HepG2 (cell line): ENCODE measurements at regions not wholly inside any gene's neighbourhood (a gene's known extent, or its start where the extent isn't known, plus 50 kb on each side); places are given as distances from the start of the nearest gene placed in this dataset.

Experiments used
- CCDC6 ChIP-seq: sonication (generic); formaldehyde crosslinking; IDR thresholded peaks from 2 replicates; pipeline ENCODE4 v1.8.1; 2022; ENCODE audit warnings: mild to moderate bottlenecking, missing genetic modification reagents, moderate library complexity
- FOXM1 ChIP-seq: sonication (generic); formaldehyde crosslinking; IDR thresholded peaks from 2 replicates; pipeline ENCODE4 v1.5.0; 2020; ENCODE audit warnings: missing genetic modification reagents
- GTF2F1 ChIP-seq: fragments of 150-350 bp; IDR thresholded peaks from 2 replicates; pipeline ENCODE4 v1.6.1; 2014; ENCODE audit warnings: low read length
- NR2F2 ChIP-seq: IDR thresholded peaks from 2 replicates; pipeline ENCODE4 v1.6.1; 2012; ENCODE audit warnings: low read depth, inconsistent platforms, borderline replicate concordance
- TRIM24 ChIP-seq: sonication (generic); formaldehyde crosslinking; IDR thresholded peaks from 2 replicates; pipeline ENCODE4 v1.8.0; 2022; ENCODE audit warnings: mild to moderate bottlenecking, missing genetic modification reagents
- ZNF329 ChIP-seq: sonication (generic); formaldehyde crosslinking; IDR thresholded peaks from 2 replicates; pipeline ENCODE4 v1.9.0; 2021; ENCODE audit warnings: low read depth, mild to moderate bottlenecking, missing genetic modification reagents
- ZNF674 ChIP-seq: sonication (generic); formaldehyde crosslinking; IDR thresholded peaks from 2 replicates; pipeline ENCODE4 v1.5.0; 2020; ENCODE audit warnings: low read depth, mild to moderate bottlenecking, missing genetic modification reagents
- ZNF747 ChIP-seq: sonication (generic); formaldehyde crosslinking; IDR thresholded peaks from 2 replicates; pipeline ENCODE4 v1.8.1; 2023; ENCODE audit warnings: missing genetic modification reagents, mild to moderate bottlenecking, borderline replicate concordance
- TF ChIP-seq, protein P1 (sequence below): sonication (generic); formaldehyde crosslinking; IDR thresholded peaks from 2 replicates; pipeline ENCODE4 v1.4.0; 2020; ENCODE audit warnings: missing genetic modification reagents, borderline replicate concordance
- TF ChIP-seq, protein P2 (sequence below): sonication (generic); formaldehyde crosslinking; IDR thresholded peaks from 2 replicates; pipeline ENCODE4 v1.5.0; 2020; ENCODE audit warnings: mild to moderate bottlenecking, missing genetic modification reagents, borderline replicate concordance
- TF ChIP-seq, protein P3 (sequence below): sonication (generic); formaldehyde crosslinking; IDR thresholded peaks from 2 replicates; pipeline ENCODE4 v1.4.0; 2020; ENCODE audit warnings: missing genetic modification reagents

DNA sequence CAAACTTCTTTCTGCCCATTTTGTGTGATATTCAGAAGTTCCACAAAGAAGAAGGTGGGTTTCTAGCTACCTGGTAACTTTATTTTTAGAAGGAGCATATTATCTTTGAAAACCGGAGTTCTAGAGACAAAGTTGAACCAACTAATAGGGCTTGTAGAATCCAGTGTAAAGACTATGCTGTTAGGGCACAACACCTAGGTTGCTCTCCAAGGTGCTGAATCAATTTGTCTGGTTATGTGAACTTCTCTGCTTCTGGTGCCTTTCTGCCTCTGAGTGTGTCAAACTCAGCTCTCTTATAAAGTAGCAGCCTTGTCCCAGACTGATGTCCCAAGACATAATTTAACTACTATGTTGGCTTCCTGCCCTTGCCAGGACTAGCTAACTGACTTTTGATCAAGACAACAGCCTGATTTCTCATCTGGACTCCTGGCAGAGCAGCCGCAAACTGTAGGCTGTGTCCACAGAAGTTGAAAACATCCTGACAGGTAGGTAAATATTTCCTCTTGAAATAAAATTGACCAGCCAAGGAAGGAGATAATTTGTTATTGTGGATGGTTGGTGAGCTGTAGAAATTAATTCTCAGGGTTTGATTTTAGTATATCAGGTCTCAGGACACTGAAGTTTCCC, 119.4 kb downstream of the CYRIA start (continued):
- TF ChIP-seq, protein P1, sequence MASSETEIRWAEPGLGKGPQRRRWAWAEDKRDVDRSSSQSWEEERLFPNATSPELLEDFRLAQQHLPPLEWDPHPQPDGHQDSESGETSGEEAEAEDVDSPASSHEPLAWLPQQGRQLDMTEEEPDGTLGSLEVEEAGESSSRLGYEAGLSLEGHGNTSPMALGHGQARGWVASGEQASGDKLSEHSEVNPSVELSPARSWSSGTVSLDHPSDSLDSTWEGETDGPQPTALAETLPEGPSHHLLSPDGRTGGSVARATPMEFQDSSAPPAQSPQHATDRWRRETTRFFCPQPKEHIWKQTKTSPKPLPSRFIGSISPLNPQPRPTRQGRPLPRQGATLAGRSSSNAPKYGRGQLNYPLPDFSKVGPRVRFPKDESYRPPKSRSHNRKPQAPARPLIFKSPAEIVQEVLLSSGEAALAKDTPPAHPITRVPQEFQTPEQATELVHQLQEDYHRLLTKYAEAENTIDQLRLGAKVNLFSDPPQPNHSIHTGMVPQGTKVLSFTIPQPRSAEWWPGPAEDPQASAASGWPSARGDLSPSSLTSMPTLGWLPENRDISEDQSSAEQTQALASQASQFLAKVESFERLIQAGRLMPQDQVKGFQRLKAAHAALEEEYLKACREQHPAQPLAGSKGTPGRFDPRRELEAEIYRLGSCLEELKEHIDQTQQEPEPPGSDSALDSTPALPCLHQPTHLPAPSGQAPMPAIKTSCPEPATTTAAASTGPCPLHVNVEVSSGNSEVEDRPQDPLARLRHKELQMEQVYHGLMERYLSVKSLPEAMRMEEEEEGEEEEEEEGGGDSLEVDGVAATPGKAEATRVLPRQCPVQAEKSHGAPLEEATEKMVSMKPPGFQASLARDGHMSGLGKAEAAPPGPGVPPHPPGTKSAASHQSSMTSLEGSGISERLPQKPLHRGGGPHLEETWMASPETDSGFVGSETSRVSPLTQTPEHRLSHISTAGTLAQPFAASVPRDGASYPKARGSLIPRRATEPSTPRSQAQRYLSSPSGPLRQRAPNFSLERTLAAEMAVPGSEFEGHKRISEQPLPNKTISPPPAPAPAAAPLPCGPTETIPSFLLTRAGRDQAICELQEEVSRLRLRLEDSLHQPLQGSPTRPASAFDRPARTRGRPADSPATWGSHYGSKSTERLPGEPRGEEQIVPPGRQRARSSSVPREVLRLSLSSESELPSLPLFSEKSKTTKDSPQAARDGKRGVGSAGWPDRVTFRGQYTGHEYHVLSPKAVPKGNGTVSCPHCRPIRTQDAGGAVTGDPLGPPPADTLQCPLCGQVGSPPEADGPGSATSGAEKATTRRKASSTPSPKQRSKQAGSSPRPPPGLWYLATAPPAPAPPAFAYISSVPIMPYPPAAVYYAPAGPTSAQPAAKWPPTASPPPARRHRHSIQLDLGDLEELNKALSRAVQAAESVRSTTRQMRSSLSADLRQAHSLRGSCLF (CRISPR knock-in tag) = no peak
- TF ChIP-seq FOXM1 (CRISPR knock-in tag) = no peak
- TF ChIP-seq, protein P2, sequence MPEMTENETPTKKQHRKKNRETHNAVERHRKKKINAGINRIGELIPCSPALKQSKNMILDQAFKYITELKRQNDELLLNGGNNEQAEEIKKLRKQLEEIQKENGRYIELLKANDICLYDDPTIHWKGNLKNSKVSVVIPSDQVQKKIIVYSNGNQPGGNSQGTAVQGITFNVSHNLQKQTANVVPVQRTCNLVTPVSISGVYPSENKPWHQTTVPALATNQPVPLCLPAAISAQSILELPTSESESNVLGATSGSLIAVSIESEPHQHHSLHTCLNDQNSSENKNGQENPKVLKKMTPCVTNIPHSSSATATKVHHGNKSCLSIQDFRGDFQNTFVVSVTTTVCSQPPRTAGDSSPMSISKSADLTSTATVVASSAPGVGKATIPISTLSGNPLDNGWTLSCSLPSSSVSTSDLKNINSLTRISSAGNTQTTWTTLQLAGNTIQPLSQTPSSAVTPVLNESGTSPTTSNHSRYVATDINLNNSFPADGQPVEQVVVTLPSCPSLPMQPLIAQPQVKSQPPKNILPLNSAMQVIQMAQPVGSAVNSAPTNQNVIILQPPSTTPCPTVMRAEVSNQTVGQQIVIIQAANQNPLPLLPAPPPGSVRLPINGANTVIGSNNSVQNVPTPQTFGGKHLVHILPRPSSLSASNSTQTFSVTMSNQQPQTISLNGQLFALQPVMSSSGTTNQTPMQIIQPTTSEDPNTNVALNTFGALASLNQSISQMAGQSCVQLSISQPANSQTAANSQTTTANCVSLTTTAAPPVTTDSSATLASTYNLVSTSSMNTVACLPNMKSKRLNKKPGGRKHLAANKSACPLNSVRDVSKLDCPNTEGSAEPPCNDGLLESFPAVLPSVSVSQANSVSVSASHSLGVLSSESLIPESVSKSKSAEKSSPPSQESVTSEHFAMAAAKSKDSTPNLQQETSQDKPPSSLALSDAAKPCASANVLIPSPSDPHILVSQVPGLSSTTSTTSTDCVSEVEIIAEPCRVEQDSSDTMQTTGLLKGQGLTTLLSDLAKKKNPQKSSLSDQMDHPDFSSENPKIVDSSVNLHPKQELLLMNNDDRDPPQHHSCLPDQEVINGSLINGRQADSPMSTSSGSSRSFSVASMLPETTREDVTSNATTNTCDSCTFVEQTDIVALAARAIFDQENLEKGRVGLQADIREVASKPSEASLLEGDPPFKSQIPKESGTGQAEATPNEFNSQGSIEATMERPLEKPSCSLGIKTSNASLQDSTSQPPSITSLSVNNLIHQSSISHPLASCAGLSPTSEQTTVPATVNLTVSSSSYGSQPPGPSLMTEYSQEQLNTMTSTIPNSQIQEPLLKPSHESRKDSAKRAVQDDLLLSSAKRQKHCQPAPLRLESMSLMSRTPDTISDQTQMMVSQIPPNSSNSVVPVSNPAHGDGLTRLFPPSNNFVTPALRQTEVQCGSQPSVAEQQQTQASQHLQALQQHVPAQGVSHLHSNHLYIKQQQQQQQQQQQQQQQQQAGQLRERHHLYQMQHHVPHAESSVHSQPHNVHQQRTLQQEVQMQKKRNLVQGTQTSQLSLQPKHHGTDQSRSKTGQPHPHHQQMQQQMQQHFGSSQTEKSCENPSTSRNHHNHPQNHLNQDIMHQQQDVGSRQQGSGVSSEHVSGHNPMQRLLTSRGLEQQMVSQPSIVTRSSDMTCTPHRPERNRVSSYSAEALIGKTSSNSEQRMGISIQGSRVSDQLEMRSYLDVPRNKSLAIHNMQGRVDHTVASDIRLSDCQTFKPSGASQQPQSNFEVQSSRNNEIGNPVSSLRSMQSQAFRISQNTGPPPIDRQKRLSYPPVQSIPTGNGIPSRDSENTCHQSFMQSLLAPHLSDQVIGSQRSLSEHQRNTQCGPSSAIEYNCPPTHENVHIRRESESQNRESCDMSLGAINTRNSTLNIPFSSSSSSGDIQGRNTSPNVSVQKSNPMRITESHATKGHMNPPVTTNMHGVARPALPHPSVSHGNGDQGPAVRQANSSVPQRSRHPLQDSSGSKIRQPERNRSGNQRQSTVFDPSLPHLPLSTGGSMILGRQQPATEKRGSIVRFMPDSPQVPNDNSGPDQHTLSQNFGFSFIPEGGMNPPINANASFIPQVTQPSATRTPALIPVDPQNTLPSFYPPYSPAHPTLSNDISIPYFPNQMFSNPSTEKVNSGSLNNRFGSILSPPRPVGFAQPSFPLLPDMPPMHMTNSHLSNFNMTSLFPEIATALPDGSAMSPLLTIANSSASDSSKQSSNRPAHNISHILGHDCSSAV (CRISPR knock-in tag) = no peak
- TF ChIP-seq ZNF674 = no peak
- TF ChIP-seq ZNF329 = no peak
- TF ChIP-seq ZNF747 (CRISPR knock-in tag) = no peak
- no peak for TF ChIP-seq NR2F2
- no peak for TF ChIP-seq CCDC6
- no peak for TF ChIP-seq GTF2F1
- TF ChIP-seq, protein P3, sequence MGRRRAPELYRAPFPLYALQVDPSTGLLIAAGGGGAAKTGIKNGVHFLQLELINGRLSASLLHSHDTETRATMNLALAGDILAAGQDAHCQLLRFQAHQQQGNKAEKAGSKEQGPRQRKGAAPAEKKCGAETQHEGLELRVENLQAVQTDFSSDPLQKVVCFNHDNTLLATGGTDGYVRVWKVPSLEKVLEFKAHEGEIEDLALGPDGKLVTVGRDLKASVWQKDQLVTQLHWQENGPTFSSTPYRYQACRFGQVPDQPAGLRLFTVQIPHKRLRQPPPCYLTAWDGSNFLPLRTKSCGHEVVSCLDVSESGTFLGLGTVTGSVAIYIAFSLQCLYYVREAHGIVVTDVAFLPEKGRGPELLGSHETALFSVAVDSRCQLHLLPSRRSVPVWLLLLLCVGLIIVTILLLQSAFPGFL (CRISPR knock-in tag) = no peak
- no peak for TF ChIP-seq TRIM24 (CRISPR knock-in tag)
